DMS 273 treated with DMSO at 0.1 percent for 48 hours (cell line): ENCODE measurements at regions not wholly inside any gene's neighbourhood (a gene's known extent, or its start where the extent isn't known, plus 50 kb on each side); places are given as distances from the start of the nearest gene placed in this dataset.
"Not testable (repeated sequence)": the region's sequence is repeated elsewhere in the genome, so short reads cannot be mapped to it uniquely, and the experiment has no call there.

ENCODE experiments used
- DNase-seq: peaks from one replicate; lab custom pipeline; 2025; lab: John Stamatoyannopoulos, UW

DNA sequence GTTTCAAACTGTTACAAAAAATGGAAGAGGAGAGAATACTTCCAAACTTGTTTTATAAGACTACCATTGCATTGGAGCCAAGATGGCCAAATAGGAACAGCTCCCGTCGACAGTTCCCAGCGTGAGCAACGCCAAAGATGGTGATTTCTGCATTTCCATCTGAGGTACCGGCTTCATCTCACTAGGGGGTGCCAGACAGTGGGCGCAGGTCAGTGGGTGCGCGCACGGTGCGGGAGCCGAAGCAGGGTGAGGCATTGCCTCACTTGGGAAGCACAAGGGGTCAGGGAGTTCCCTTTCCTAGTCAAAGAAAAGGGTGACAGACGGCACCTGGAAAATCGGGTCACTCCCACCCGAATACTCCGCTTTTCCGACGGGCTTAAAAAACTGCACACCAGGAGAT lies 149.7 kb upstream of the POF1B start:
- not testable (repeated sequence) for DNase-seq

DNA sequence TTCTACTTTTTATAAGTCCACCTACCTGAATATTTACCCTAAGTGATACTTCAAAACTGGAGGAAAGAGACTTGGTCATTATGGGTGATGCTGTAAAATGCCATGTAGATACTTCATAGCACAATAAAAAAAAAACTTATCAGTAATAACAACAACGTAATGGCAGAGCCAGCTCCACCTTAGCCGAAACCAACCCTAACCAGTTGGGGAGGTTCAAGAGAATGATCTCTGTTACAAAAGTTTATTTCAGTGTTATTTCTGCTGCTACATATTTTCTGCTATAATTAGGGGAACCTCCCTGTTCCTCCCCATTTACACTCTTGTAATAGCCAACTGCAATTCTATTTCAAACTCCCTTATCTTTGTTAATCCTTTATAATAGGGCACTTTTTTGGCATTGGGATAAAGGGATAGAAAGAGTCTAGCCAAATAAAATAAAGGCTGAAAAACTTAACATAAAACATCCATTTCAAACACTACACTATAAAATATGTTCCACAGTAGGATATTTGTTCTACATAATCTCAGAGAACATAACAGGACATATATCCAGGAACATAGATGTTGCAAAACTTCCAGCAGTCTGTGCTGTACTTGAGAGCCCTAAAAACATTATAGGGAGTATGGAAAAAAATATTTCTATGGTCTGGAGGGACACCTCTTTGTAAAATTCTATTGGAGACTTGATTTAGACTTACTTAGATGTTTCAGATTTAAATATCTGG lies 138.7 kb upstream of the POF1B start:
- no peak for DNase-seq

DNA sequence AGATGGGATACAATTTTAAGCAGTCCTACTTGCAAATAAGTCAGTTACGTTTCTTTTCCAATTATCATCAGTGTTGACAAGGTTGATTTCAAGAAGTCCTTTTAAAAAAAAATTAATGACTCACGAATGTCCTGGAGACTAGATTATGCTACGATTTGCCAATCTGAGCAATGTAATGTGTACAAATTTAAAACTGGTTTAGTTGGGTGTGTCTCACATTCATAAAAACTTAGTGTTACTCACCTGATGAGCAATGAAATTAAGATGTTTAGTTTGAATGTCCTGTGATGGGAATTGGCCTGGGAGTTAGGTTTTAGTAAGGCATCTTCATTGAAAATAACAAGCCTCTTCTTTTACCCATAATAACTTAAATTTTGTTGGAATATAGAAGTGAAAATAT lies 136.7 kb upstream of the POF1B start:
- DNase-seq = no peak

DNA sequence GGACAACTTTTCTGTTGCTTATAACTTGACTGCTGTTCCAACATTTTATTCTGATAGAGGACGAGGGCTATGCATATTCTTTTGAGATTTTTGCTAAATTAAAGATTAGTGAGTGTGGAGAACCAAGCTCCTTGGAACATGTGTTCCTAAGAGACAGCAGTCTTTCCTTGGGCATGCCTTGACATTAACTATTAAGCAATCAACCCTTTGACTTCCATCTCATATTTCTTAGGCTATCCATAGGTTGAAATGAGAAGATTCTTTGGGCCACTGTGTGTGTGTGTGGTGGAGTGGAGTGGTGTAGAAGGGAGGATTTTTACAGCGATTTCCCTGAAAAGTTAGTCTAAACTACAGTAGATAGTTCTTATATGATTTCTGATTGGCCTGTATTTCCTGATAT lies 127.4 kb upstream of the POF1B start:
- no peak for DNase-seq

DNA sequence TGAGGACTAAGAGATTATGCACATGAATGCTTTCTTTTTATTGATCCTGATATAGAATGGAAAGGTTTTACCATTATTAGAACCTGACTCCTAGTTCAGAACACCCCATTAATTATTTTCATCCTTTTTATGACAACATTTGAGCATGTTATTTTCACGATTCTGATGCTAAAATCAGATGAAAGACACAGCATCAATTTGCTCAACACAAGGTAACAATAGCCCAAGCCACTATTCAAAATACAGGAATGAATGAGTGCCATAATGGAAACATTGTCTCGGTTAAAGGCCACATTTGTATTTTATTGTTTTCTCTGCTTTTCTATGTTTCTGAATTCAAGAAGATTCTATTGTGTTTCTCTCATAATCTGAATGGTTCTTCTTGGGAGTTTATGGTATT lies 126.3 kb upstream of the POF1B start:
- no peak for DNase-seq

DNA sequence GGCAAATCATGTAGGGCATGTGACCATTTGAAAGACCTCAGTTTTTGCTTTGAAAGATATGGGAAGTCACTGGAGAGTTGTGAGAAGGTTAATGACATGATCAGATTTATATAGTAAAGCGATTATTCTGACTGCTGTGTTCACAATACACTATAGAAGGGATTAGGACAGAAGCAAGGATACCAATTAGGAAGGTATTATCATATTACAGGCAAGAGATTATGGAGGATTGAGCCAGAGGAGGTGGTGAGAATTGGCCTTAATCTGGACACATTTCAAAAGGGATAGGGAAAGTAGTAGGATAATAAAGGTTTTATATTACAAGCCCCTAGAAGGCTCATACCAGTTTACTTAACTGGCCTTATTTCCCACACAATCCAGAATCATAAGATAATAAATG lies 124.9 kb upstream of the POF1B start:
- no peak for DNase-seq

DNA sequence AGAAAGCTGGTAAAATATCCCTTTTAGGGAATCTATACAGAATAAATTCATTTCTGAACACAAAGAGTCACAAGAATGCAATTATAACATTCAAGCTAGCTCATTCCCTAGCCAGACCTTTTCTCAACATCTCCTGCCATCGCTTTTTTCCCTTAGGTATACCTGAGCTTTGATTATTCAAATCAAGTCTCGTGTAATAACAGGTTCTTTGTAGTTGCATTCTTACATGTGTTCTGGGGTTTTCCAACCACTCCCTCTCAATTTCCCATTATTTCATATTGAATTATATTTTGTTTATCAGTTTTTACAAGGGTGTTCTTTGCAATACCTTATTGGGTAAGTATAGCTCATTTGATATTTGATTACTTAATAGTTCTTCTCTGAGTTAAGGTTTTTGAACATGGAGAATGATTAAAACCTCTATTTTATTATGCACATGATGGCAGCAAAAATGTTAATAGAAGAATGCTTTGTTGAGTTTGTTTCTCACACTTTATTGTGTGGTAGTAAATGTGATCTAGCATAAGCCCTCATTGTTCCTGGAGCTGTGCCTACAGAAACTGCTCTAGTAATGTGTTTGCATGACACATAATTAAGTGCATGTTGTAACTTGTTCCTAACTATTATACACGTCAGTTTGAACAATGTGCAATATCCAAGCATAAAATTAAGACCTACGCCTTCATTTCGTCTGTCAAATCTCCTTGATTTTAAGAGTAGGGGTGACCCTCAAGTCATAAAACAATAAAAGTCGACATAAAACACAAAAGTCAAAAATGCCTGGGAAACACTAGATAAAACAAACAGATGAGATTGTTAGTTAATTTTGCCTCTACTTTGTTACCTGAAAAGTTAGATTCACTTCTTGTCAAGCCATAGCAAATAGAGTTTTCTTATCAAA lies 124.0 kb upstream of the POF1B start:
- DNase-seq = no peak

DNA sequence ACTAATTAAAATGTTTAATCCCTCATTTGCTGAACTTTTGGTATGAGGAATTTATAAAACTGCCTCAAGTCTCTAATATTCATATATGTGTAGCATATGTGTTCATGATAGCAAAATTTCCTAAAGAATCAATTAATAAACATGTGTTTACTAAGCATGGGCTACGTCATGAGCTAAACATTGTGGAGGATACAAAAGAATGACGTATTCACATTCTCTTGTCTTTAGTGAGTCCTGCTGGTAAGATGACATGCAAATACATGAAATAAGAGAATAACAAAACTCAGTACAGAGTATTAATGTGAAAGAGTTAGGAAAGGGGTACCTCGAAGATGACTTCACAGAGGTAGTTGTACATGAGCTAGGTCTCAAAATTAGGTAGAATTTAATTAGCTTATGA lies 121.9 kb upstream of the POF1B start:
- no peak for DNase-seq

DNA sequence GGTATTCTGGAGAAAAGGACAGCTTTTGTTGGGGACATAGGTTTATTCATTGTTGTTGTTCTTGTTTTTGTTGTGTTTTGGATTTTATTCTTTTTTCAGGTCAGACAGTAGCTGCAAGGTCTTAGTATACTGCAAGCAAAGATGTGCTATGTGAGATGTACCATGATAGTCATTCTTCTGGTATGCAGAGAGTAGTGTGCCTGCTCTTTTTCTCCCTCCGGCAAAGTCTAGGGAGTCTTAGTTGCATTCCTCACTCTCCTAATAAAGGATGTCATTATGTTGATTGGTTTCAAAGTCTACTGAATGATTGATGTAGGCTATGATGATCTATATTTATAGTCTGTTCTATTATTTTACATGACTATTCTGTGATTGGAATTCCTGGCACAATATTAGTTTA lies 119.9 kb upstream of the POF1B start:
- DNase-seq = no peak

DNA sequence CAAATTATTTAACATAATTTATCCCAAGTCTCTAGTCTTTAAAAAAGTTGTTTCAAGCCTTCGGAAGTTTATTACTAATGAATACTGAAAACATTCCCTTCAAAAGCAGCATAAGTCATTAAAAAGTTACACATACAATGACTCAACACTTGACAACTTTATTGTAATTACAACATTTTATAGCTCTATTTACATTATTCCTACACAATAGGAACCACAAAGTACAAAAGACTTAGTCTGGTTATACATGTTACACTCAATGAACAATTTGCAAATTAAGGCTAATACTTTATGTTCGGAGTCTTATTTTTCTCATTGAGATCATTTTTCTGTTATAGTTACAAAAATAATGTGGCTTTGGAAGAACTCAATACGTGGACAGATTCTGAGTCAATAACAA lies 114.4 kb upstream of the POF1B start:
- no peak for DNase-seq

DNA sequence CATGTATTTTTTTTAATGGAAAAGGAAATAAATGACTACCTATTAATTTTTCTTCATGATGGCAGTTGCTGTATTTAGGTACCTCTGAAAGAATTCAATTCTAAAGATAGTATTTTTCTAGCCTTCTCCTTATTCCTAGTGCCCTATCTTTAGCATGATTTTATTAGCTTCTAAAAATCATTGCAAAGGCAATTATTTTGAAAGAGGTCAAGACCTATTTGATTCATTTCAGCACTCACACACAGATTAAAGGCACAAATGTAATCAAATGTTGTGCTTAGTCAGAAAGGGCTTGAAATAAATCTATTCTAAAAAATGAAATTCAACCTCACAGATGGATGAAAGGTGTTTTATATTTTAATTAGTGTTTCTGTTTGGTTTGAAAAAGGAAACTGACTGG lies 74.8 kb upstream of the POF1B start:
- DNase-seq = no peak

DNA sequence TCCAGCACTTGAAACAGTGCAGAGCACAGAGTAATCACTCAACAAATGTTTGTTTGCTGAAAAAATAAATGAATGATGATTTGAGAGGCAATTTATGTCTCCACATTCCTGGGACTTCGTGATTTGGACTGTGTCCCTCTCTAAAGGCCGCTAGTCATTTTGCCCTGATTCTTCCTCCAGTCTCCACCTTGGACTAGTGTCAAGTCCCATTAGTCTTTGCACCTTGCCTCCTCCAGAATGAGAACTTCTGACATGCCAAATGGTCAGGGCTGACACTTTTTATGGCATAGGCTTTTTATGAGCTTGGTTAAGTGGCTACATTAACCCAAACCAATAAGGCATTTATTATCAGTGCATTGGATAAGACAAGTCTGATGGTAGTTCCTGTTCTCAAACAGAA lies 65.1 kb upstream of the POF1B start:
- no peak for DNase-seq
